ENCODE measurements at regions not wholly inside any gene's neighbourhood (a gene's known extent, or its start where the extent isn't known, plus 50 kb on each side); places are given as distances from the start of the nearest gene placed in this dataset.

- no peak overlapping the region for H3K4me3 ChIP-seq (ENCODE audit: low read depth, low read length)
- peak; percentile 42 for DNase-seq (ENCODE audit: low read depth)
- TF ChIP-seq CTCF (IDR thresholded peaks at IDR 0.05; ENCODE audit: insufficient read depth, low read depth, low read length), result no peak
Measured at GRCh38 chr1:68358439-68358838, 91.3 kb downstream of the RPE65 start.

- no peak overlapping the region for H3K4me3 ChIP-seq (ENCODE audit: low read depth, low read length)
- TF ChIP-seq CTCF (IDR thresholded peaks at IDR 0.05; ENCODE audit: insufficient read depth, low read depth, low read length), result no peak
- DNase-seq (ENCODE audit: low read depth), result no peak
Measured at GRCh38 chr1:68355614-68356013, 94.1 kb downstream of the RPE65 start.

GRCh38 chr1:68352202-68352601, 97.6 kb downstream of the RPE65 start:
- TF ChIP-seq CTCF (IDR thresholded peaks at IDR 0.05; ENCODE audit: insufficient read depth, low read depth, low read length), result no peak
- no peak for DNase-seq (ENCODE audit: low read depth)

GRCh38 chr1:68347415-68347814, 102.3 kb downstream of the RPE65 start:
- no peak overlapping the region for H3K4me3 ChIP-seq (ENCODE audit: low read depth, low read length)
- TF ChIP-seq CTCF (IDR thresholded peaks at IDR 0.05; ENCODE audit: insufficient read depth, low read depth, low read length), result no peak
- no peak for DNase-seq (ENCODE audit: low read depth)

More at GRCh38 chr1:68352202-68352601, 97.6 kb downstream of the RPE65 start:
- no peak overlapping the region for H3K4me3 ChIP-seq (ENCODE audit: low read depth, low read length)

GRCh38 chr1:68346188-68346808, 103.5 kb downstream of the RPE65 start:
- H3K4me3 ChIP-seq (ENCODE audit: low read depth, low read length), result no peak overlapping the region
- peak; percentile 48 for TF ChIP-seq CTCF (IDR thresholded peaks at IDR 0.05; ENCODE audit: insufficient read depth, low read depth, low read length)
- peak; percentile 52 for DNase-seq (ENCODE audit: low read depth)

GRCh38 chr1:68344208-68344607, 105.5 kb downstream of the RPE65 start:
- no peak overlapping the region for H3K4me3 ChIP-seq (ENCODE audit: low read depth, low read length)
- TF ChIP-seq CTCF (IDR thresholded peaks at IDR 0.05; ENCODE audit: insufficient read depth, low read depth, low read length), result no peak
- no peak for DNase-seq (ENCODE audit: low read depth)

- peak; percentile 60 for DNase-seq (ENCODE audit: low read depth)
- TF ChIP-seq CTCF (IDR thresholded peaks at IDR 0.05; ENCODE audit: insufficient read depth, low read depth, low read length), result no peak
- no peak overlapping the region for H3K4me3 ChIP-seq (ENCODE audit: low read depth, low read length)
Measured at GRCh38 chr1:68340951-68341350, 108.6 kb upstream of the WLS start.

All from fibroblast of villous mesenchyme (primary cell).